ENCODE measurements at regions not wholly inside any gene's neighbourhood (a gene's known extent, or its start where the extent isn't known, plus 50 kb on each side); places are given as distances from the start of the nearest gene placed in this dataset.
"Not testable (repeated sequence)": the region's sequence is repeated elsewhere in the genome, so short reads cannot be mapped to it uniquely, and the experiment has no call there.

DNA sequence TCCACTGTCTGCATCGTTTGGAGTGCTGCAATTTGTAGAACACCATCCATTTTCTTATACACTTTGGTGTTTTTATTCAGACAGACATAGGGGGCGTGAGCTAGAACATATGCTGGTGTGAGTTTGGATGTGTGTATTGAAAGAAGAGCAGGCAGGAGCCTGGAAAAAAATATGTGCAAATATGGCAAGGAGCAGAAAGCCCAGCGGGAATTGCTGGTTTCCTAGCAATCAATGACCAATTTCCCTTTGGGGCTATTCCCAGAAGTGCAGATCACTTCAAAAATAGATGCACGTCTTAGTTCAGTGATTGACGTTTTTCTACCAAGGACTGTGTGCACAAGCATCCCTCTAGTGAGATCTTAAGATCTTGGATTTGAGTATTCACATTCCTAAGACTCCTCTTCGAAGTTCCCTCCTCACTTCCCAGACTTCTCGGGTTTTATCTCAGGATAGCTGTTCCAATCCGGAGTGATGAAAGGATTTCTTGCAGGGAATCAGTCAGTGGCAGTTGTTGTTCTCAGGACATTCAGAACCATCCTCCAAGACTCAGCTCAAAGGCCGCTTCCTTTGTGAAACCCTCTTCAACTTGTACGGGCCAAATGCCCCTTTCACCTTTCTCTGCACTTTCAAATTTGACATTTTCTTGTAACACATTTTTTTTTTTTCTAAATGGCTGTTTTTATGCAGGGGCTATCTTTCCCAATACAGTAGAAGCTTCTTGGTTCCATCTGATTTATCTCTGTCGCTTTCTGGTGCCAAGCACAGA, 268.7 kb upstream of the ASIC2 start:
- no peak for DNase-seq (ENCODE audit: low read depth)
- TF ChIP-seq, protein P1, sequence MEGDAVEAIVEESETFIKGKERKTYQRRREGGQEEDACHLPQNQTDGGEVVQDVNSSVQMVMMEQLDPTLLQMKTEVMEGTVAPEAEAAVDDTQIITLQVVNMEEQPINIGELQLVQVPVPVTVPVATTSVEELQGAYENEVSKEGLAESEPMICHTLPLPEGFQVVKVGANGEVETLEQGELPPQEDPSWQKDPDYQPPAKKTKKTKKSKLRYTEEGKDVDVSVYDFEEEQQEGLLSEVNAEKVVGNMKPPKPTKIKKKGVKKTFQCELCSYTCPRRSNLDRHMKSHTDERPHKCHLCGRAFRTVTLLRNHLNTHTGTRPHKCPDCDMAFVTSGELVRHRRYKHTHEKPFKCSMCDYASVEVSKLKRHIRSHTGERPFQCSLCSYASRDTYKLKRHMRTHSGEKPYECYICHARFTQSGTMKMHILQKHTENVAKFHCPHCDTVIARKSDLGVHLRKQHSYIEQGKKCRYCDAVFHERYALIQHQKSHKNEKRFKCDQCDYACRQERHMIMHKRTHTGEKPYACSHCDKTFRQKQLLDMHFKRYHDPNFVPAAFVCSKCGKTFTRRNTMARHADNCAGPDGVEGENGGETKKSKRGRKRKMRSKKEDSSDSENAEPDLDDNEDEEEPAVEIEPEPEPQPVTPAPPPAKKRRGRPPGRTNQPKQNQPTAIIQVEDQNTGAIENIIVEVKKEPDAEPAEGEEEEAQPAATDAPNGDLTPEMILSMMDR (IDR thresholded peaks at IDR 0.05; ENCODE audit: control insufficient read depth, insufficient read depth, low read depth, low read length, missing control alignments) = no peak
- H3K4me3 ChIP-seq (ENCODE audit: control insufficient read depth, low read depth, low read length) = no peak overlapping the region

DNA sequence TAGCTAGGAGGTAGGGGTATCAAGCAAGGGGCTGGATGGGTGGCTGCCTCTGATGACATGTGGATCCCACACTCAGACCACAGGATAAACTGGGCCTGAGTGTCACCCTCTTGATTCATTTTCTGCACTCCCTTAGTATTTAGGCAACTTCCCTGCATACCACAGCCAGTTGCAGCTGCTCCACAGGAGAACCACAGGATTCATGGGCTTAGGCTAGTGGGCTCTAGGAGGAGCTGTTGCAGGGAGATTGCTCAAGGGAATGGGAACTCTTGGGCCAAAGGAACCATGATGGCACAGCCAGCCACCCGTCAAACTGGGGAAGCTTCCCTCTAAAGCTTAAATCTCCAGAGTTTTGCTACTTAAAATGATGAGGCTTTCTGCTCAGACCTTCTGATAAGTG, 269.7 kb upstream of the ASIC2 start:
- DNase-seq (ENCODE audit: low read depth) = no peak
- H3K4me3 ChIP-seq (ENCODE audit: control insufficient read depth, low read depth, low read length) = no peak overlapping the region
- TF ChIP-seq, protein P1 (IDR thresholded peaks at IDR 0.05; ENCODE audit: control insufficient read depth, insufficient read depth, low read depth, low read length, missing control alignments) = no peak

DNA sequence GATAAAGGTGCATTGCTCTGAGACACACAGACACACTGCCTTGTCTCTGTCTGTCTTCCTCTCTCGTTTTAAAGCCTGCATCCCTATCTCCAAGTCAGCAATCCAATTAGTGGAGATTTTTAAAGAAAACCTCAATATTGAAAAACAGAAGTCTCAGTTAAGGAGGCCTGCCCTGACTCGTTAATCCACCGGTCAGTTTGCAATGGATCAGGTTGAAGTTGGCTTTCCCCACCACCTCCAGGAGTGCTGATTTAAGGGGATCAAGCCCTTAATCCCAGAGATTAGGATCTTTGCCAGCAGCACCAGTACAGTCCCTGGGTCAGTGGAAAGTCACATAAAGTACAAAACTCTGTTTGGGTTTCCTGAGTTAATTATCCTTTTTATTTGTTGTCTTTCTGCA, 271.1 kb upstream of the ASIC2 start:
- no peak overlapping the region for H3K4me3 ChIP-seq (ENCODE audit: control insufficient read depth, low read depth, low read length)
- TF ChIP-seq, protein P1 (IDR thresholded peaks at IDR 0.05; ENCODE audit: control insufficient read depth, insufficient read depth, low read depth, low read length, missing control alignments) = no peak
- no peak for DNase-seq (ENCODE audit: low read depth)

DNA sequence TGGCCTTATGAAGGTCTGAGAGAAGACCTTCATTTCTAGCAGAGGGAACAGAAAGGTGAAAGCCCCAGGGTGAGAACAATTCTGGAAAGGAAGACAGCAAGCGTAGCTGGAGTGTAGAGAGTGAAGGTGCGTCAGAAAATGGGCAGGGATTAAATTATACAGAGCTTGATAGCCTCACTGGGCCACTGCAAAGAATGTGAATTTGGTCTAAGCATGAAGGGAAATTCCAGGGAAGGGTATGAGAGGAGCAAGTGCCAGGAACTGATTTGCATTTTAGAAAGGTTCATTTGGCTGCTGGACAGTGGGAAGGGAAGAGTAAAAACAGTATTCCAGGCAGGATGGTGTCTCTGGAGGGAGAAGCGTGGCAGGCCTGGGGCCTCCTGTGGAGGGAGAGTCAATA, 274.1 kb upstream of the ASIC2 start:
- DNase-seq (ENCODE audit: low read depth) = no peak
- TF ChIP-seq, protein P1 (IDR thresholded peaks at IDR 0.05; ENCODE audit: control insufficient read depth, insufficient read depth, low read depth, low read length, missing control alignments) = no peak
- H3K4me3 ChIP-seq (ENCODE audit: control insufficient read depth, low read depth, low read length) = no peak overlapping the region

DNA sequence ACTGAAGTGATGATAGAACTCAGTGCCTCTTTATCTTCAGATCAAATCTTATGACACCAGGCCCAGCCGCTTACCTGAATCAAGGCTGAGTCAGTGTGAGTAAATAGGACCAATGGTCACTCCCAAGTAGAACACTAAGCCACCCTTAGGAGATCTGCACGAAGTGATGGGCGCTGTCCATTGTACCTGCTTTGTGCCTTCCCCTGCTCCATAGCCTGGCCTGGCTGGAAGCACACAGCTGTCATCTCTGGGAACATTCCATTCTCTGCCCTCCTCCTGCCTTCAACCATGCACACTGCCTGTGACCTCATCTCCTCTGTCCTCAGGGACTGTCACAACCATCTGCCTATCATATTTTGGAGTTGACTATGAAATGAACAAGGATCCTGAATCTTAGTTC, 279.5 kb upstream of the ASIC2 start:
- no peak overlapping the region for H3K4me3 ChIP-seq (ENCODE audit: control insufficient read depth, low read depth, low read length)
- DNase-seq (ENCODE audit: low read depth) = no peak
- TF ChIP-seq, protein P1 (IDR thresholded peaks at IDR 0.05; ENCODE audit: control insufficient read depth, insufficient read depth, low read depth, low read length, missing control alignments) = no peak

DNA sequence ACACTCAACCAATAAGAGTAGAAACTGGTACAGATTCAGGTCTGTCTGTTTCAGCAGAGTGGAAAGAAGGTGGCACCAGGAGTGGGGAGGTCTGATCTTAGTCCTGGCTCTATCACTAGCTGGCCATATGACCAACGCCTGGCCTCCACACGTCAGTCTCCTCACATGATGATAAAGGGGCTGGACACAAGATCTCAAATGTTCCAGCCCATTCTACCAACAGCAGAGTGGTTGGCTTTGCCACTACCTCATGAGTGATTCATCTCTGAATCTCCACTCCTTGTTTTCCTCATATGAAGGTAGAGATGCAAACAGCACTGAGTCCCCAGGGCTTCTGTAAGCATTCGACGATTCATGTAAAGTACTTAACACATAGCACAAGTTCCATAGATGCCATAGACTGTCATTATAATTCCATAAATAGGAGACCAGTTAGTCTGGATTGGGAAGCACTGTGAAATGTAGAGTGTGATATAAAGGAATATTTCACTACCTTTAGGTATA, 281.9 kb upstream of the ASIC2 start:
- no peak for DNase-seq (ENCODE audit: low read depth)
- TF ChIP-seq, protein P1 (IDR thresholded peaks at IDR 0.05; ENCODE audit: control insufficient read depth, insufficient read depth, low read depth, low read length, missing control alignments) = no peak

DNA sequence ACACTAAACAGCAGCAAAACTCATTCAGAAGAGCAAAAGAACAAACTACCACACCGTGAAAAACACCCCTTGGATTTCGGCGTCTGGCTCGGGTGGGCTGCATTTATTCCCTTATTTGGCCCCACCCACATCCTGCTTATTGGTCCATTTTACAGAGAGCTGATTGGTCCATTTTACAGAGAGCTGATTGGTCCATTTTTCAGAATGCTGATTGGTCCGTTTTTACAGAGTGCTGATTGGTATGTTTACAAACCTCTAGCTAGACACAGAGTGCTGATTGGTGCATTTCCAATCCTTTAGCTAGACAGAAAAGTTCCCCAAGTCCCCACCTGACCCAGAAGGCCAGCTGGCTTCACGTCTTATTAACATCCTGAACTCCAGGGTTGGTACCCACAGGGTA, 286.6 kb upstream of the ASIC2 start:
- not testable (repeated sequence) for H3K4me3 ChIP-seq (ENCODE audit: control insufficient read depth, low read depth, low read length); DNase-seq (ENCODE audit: low read depth)

More for the DNA sequence above, 281.9 kb upstream of the ASIC2 start:
- H3K4me3 ChIP-seq (ENCODE audit: control insufficient read depth, low read depth, low read length) = no peak overlapping the region

Measured in AG09309 (cell line).